IMR-90 (cell line): ENCODE measurements at regions not wholly inside any gene's neighbourhood (a gene's known extent, or its start where the extent isn't known, plus 50 kb on each side); places are given as distances from the start of the nearest gene placed in this dataset.

Source experiments
- ATAC-seq: fragments of 200-7000 bp; cut with Tn5 transposase; 2 replicates; pipeline ENCODE4 v1.9.1; 2020; ENCODE audit warnings: low read depth, mild to moderate bottlenecking, moderate library complexity
- BruUV-seq: library from RNA; stranded (reverse); fragments of 400-500 nt; replicated peaks from 2 replicates; lab custom pipeline; 2021; lab: Mats Ljungman, UMichigan
- CTCF ChIA-PET: fragments of 300-600 bp; formaldehyde crosslinking; extraction: SDS; loops from one replicate; lab custom pipeline; 2021; ENCODE audit warnings: antibody characterized with exemption; lab: Yijun Ruan, JAX
- POLR2A ChIA-PET: fragments of 300-600 bp; sonication (Branson Sonifier 250); formaldehyde crosslinking; loops from one replicate; lab custom pipeline; 2022; ENCODE audit warnings: antibody characterized with exemption; ENCODE audit not compliant: unreplicated experiment; lab: Charles Lee
- DNase-seq: peaks from one replicate; pipeline ENCODE4 v3.0.0; 2013
- H2AFZ ChIP-seq: replicated peaks from 2 replicates; pipeline ENCODE3; 2013; ENCODE audit warnings: low read length, mild to moderate bottlenecking; ENCODE audit not compliant: poor library complexity
- H2AK5ac ChIP-seq: 2 replicates; pipeline ENCODE4 v1.6.1; 2013; ENCODE audit warnings: low read depth, low read length, inconsistent platforms
- H2AK9ac ChIP-seq: replicated peaks from 2 replicates; pipeline ENCODE3; 2013; ENCODE audit warnings: mild to moderate bottlenecking, low read depth, low read length, moderate library complexity; ENCODE audit not compliant: poor library complexity
- H2BK120ac ChIP-seq: 2 replicates; pipeline ENCODE4 v1.6.1; 2013; ENCODE audit warnings: low read depth, low read length, inconsistent platforms
- H2BK15ac ChIP-seq: 3 replicates; pipeline ENCODE4 v1.6.1; 2013; ENCODE audit warnings: low read depth, low read length, inconsistent platforms
- H2BK20ac ChIP-seq: 2 replicates; pipeline ENCODE4 v1.6.1; 2013; ENCODE audit warnings: low read depth, mild to moderate bottlenecking, inconsistent platforms, low read length, moderate library complexity
- H2BK5ac ChIP-seq: 2 replicates; pipeline ENCODE4 v1.6.1; 2013; ENCODE audit warnings: mild to moderate bottlenecking, low read depth, low read length, inconsistent platforms; ENCODE audit not compliant: poor library complexity, severe bottlenecking
- H3K14ac ChIP-seq: replicated peaks from 2 replicates; pipeline ENCODE4 v1.6.1; 2013; ENCODE audit warnings: low read depth, low read length, inconsistent platforms
- H3K18ac ChIP-seq: 2 replicates; pipeline ENCODE4 v1.6.1; 2013; ENCODE audit warnings: low read depth, low read length, control low read depth
- H3K23ac ChIP-seq: 2 replicates; pipeline ENCODE4 v1.6.1; 2013; ENCODE audit warnings: low read depth, low read length, inconsistent platforms
- H3K27ac ChIP-seq: 2 replicates; pipeline ENCODE4 v1.5.1; 2013; ENCODE audit warnings: mild to moderate bottlenecking, control low read depth, low read length; ENCODE audit not compliant: insufficient read depth
- H3K27me3 ChIP-seq: 2 replicates; pipeline ENCODE4 v1.6.1; 2013; ENCODE audit warnings: low read length; ENCODE audit not compliant: control insufficient read depth, insufficient read depth
- H3K36me3 ChIP-seq: 2 replicates; pipeline ENCODE4 v1.6.1; 2013; ENCODE audit warnings: low read length, mixed read lengths; ENCODE audit not compliant: control insufficient read depth, insufficient read depth
- H3K4ac ChIP-seq: 2 replicates; pipeline ENCODE4 v1.6.1; 2013; ENCODE audit warnings: low read depth, low read length, inconsistent platforms
- H3K4me1 ChIP-seq: 2 replicates; pipeline ENCODE4 v1.6.1; 2013; ENCODE audit warnings: low read length, mixed read lengths; ENCODE audit not compliant: control insufficient read depth, insufficient read depth
- H3K4me2 ChIP-seq: 2 replicates; pipeline ENCODE4 v1.6.1; 2013; ENCODE audit warnings: low read depth, mild to moderate bottlenecking, control low read depth, low read length, moderate library complexity
- H3K4me3 ChIP-seq: 2 replicates; pipeline ENCODE4 v1.5.1; 2013; ENCODE audit warnings: low read depth, mild to moderate bottlenecking, control low read depth, low read length, moderate library complexity; ENCODE audit not compliant: insufficient read depth
- H3K56ac ChIP-seq: 2 replicates; pipeline ENCODE4 v1.6.1; 2013; ENCODE audit warnings: low read length, inconsistent platforms; ENCODE audit not compliant: insufficient read depth; ENCODE audit errors: extremely low read depth
- H3K79me1 ChIP-seq, 2 experiments: 2 replicates each; pipeline ENCODE4 v1.6.1; 2013; ENCODE audit warnings: low read length in 2 of 2, inconsistent platforms in 1 of 2, low read depth in 1 of 2
- H3K9ac ChIP-seq: 2 replicates; pipeline ENCODE4 v1.6.1; 2013; ENCODE audit warnings: low read depth, low read length, control low read depth
- H3K9me1 ChIP-seq: 2 replicates; pipeline ENCODE4 v1.6.1; 2013; ENCODE audit warnings: low read length, inconsistent platforms; ENCODE audit not compliant: insufficient read depth
- H3K9me3 ChIP-seq: 2 replicates; pipeline ENCODE4 v1.6.1; 2013; ENCODE audit warnings: low read length; ENCODE audit not compliant: control insufficient read depth, insufficient read depth
- H4K20me1 ChIP-seq: 2 replicates; pipeline ENCODE4 v1.6.1; 2013; ENCODE audit warnings: low read length, inconsistent platforms; ENCODE audit not compliant: insufficient read depth
- H4K5ac ChIP-seq: 2 replicates; pipeline ENCODE4 v1.6.1; 2013; ENCODE audit warnings: mild to moderate bottlenecking, low read depth, low read length, control low read depth
- H4K8ac ChIP-seq, 2 experiments: 2 replicates each; pipeline ENCODE4 v1.6.1; 2013; ENCODE audit warnings: low read depth in 2 of 2, low read length in 2 of 2, control low read depth in 1 of 2, inconsistent platforms in 1 of 2
- H4K91ac ChIP-seq: 2 replicates; pipeline ENCODE4 v1.6.1; 2013; ENCODE audit warnings: low read depth, low read length, inconsistent platforms; ENCODE audit not compliant: insufficient read depth
- BHLHE40 ChIP-seq: fragments of 150-350 bp; IDR thresholded peaks from 2 replicates; pipeline ENCODE4 v1.6.1; 2016; ENCODE audit warnings: mild to moderate bottlenecking, low read depth, low read length
- CEBPB ChIP-seq: IDR thresholded peaks from 2 replicates; pipeline ENCODE4 v1.6.1; 2012; ENCODE audit warnings: low read depth, low read length, improper control_type of control experiment
- CHD1 ChIP-seq: IDR thresholded peaks from 2 replicates; pipeline ENCODE4 v1.6.1; 2012; ENCODE audit warnings: low read depth, low read length, improper control_type of control experiment
- FOS ChIP-seq: fragments of 150-350 bp; IDR thresholded peaks from 2 replicates; pipeline ENCODE4 v1.6.1; 2016; ENCODE audit warnings: low read depth, low read length
- MAFK ChIP-seq: IDR thresholded peaks from 2 replicates; pipeline ENCODE4 v1.6.1; 2012; ENCODE audit warnings: low read depth, low read length, improper control_type of control experiment
- MAZ ChIP-seq: IDR thresholded peaks from 2 replicates; pipeline ENCODE4 v1.6.1; 2012; ENCODE audit warnings: low read depth, mild to moderate bottlenecking, low read length, improper control_type of control experiment, moderate library complexity, borderline replicate concordance
- MXI1 ChIP-seq: IDR thresholded peaks from 2 replicates; pipeline ENCODE4 v1.6.1; 2012; ENCODE audit warnings: low read depth, mild to moderate bottlenecking, low read length, moderate library complexity, borderline replicate concordance
- NFE2L2 ChIP-seq: fragments of 150-350 bp; IDR thresholded peaks from 2 replicates; pipeline ENCODE4 v1.6.1; 2016; ENCODE audit warnings: low read depth, mild to moderate bottlenecking, low read length
- POLR2A ChIP-seq: IDR thresholded peaks from 2 replicates; pipeline ENCODE4 v1.6.1; 2012; ENCODE audit warnings: mild to moderate bottlenecking, low read depth, low read length
- RAD21 ChIP-seq: IDR thresholded peaks from 2 replicates; pipeline ENCODE4 v1.6.1; 2012; ENCODE audit warnings: low read length, improper control_type of control experiment
- RCOR1 ChIP-seq: IDR thresholded peaks from 2 replicates; pipeline ENCODE4 v1.6.1; 2012; ENCODE audit warnings: mild to moderate bottlenecking, low read length, improper control_type of control experiment; ENCODE audit not compliant: insufficient replicate concordance
- RFX5 ChIP-seq: IDR thresholded peaks from 2 replicates; pipeline ENCODE4 v1.8.0; 2012; ENCODE audit warnings: low read depth, mild to moderate bottlenecking, low read length, moderate library complexity
- SMC3 ChIP-seq: fragments of 150-350 bp; IDR thresholded peaks from 2 replicates; pipeline ENCODE4 v1.6.1; 2016; ENCODE audit warnings: low read depth, mild to moderate bottlenecking, antibody characterized with exemption, low read length, moderate library complexity
- WGBS, 2 experiments: methylation state at CpG; one replicate each; pipeline versions ENCODE4 v1.1.5 to v1.1.7; 2013; ENCODE audit warnings: missing lambda C conversion rate in 2 of 2; ENCODE audit not compliant: insufficient read length in 1 of 2; ENCODE audit errors: extremely low coverage in 2 of 2; 5-methylcytosine and 5-hydroxymethylcytosine counted together
- dilution Hi-C: fragments of 300-500 bp; cut with HindIII; formaldehyde crosslinking; loops from one replicate; pipeline ENCODE4 v1.14.3; 2018; ENCODE audit warnings: low sequenced_read_pairs; ENCODE audit not compliant: unreplicated experiment
- in situ Hi-C: fragments of 300-500 bp; cut with MboI; formaldehyde crosslinking; loops from 3 replicates; pipeline ENCODE4 v1.14.3; 2019; ENCODE audit warnings: low sequenced_read_pairs, inconsistent platforms, mixed read lengths
- intact Hi-C: fragments of 100-400 bp; cut with micrococcal nuclease; formaldehyde crosslinking; loops from 2 replicates; pipeline ENCODE4 v1.10.0; 2022
- TF ChIP-seq, protein P1 (sequence below): fragments of 150-350 bp; IDR thresholded peaks from 2 replicates; pipeline ENCODE4 v1.6.1; 2016; ENCODE audit warnings: low read depth, mild to moderate bottlenecking, low read length, moderate library complexity, borderline replicate concordance
- TF ChIP-seq, protein P2 (sequence below): conservative IDR thresholded peaks from 2 replicates; pipeline ENCODE4 v1.5.1; 2012; ENCODE audit warnings: mild to moderate bottlenecking, low read depth, low read length, improper control_type of control experiment
- TF ChIP-seq, protein P3 (sequence below): fragments of 150-350 bp; IDR thresholded peaks from 2 replicates; pipeline ENCODE4 v1.6.1; 2017; ENCODE audit warnings: mild to moderate bottlenecking, antibody characterized with exemption, low read length, low read depth

DNA sequence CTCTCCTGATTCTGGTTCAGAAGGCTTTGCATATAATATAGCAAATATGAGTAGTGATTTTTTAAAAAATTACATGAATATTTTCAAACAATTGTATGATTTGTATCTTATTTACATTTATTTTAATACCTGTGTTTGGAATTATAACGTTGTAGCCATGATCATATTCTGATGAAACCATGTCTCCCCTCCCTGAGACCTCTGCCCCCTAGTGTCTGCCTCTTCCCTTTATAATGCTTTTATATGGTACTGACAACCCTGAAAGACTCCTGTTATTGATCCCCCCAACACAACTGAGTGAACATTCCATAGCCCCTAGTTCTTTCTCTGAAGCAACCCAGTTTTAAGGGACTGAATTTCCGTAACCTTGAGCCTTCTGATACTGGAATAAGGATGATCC is 187.4 kb downstream of the SOX3 start:
- no peaks in the 10 kb centered on the region for H3K9me1 ChIP-seq
- H4K8ac ChIP-seq: no peak overlapping the region
- H4K20me1 ChIP-seq: no peaks in the 10 kb centered on the region
- H3K18ac ChIP-seq: no peak overlapping the region
- H3K23ac ChIP-seq: no peak overlapping the region
- no TSS peak for BruUV-seq
- H3K79me1 ChIP-seq: no peaks in the 10 kb centered on the region
- ChIA-PET POLR2A (no interaction called here), CTCF (no interaction called here)
- H3K36me3 ChIP-seq: no peaks in the 10 kb centered on the region
- no peaks in the 10 kb centered on the region for H3K27me3 ChIP-seq
- H4K91ac ChIP-seq: no peak overlapping the region
- H3K9ac ChIP-seq: no peak overlapping the region
- H3K27ac ChIP-seq: no peak overlapping the region
- TF ChIP-seq MAFK (no peak), BHLHE40 (no peak), RAD21 (no peak), RFX5 (no peak), RCOR1 (no peak), MXI1 (no peak), CHD1 (no peak), NFE2L2 (no peak), SMC3 (no peak), MAZ (no peak), CEBPB (no peak), POLR2A (no peak), FOS (no peak)
- TF ChIP-seq, protein P1, sequence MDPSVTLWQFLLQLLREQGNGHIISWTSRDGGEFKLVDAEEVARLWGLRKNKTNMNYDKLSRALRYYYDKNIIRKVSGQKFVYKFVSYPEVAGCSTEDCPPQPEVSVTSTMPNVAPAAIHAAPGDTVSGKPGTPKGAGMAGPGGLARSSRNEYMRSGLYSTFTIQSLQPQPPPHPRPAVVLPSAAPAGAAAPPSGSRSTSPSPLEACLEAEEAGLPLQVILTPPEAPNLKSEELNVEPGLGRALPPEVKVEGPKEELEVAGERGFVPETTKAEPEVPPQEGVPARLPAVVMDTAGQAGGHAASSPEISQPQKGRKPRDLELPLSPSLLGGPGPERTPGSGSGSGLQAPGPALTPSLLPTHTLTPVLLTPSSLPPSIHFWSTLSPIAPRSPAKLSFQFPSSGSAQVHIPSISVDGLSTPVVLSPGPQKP: no peak
- TF ChIP-seq, protein P2, sequence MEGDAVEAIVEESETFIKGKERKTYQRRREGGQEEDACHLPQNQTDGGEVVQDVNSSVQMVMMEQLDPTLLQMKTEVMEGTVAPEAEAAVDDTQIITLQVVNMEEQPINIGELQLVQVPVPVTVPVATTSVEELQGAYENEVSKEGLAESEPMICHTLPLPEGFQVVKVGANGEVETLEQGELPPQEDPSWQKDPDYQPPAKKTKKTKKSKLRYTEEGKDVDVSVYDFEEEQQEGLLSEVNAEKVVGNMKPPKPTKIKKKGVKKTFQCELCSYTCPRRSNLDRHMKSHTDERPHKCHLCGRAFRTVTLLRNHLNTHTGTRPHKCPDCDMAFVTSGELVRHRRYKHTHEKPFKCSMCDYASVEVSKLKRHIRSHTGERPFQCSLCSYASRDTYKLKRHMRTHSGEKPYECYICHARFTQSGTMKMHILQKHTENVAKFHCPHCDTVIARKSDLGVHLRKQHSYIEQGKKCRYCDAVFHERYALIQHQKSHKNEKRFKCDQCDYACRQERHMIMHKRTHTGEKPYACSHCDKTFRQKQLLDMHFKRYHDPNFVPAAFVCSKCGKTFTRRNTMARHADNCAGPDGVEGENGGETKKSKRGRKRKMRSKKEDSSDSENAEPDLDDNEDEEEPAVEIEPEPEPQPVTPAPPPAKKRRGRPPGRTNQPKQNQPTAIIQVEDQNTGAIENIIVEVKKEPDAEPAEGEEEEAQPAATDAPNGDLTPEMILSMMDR: no peak
- TF ChIP-seq, protein P3, sequence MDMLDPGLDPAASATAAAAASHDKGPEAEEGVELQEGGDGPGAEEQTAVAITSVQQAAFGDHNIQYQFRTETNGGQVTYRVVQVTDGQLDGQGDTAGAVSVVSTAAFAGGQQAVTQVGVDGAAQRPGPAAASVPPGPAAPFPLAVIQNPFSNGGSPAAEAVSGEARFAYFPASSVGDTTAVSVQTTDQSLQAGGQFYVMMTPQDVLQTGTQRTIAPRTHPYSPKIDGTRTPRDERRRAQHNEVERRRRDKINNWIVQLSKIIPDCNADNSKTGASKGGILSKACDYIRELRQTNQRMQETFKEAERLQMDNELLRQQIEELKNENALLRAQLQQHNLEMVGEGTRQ: no peak
- no peaks in the 10 kb centered on the region for H3K4me1 ChIP-seq
- ATAC-seq (no peak), DNase-seq (no peak)
- no peak overlapping the region for H2BK120ac ChIP-seq
- no peak overlapping the region for H2BK15ac ChIP-seq
- no peak overlapping the region for H2BK5ac ChIP-seq
- H2AFZ ChIP-seq: no peak overlapping the region
- H3K56ac ChIP-seq: no peak overlapping the region
- H3K9me3 ChIP-seq: 0 out of 2 replicates have a peak, but pooled peaks cover 1% of the 10 kb centered on the region
- no peak overlapping the region for H3K14ac ChIP-seq
- intact Hi-C loops (no loop called here), in situ Hi-C loops (no loop called here), dilution Hi-C loops (no loop called here)
- no peak overlapping the region for H2BK20ac ChIP-seq
- no peak overlapping the region for H2AK9ac ChIP-seq
- H4K5ac ChIP-seq: no peak overlapping the region
- H3K4ac ChIP-seq: no peak overlapping the region
- H3K4me3 ChIP-seq: no peak overlapping the region
- no peak overlapping the region for H3K4me2 ChIP-seq
- WGBS, 2 experiments: no CpG with 5 or more reads among the region's 2 CpGs
- H2AK5ac ChIP-seq: no peak overlapping the region
